ENCODE measurements at regions not wholly inside any gene's neighbourhood (a gene's known extent, or its start where the extent isn't known, plus 50 kb on each side); places are given as distances from the start of the nearest gene placed in this dataset.

GRCh38 chr6:87820343-87820984 is 118.4 kb upstream of the AKIRIN2 start:
- no peak for TF ChIP-seq CTCF (IDR thresholded peaks at IDR 0.05; ENCODE audit: borderline replicate concordance, insufficient read depth, low read depth, low read length)
- H3K4me3 ChIP-seq (ENCODE audit: low read depth, low read length), result no peak overlapping the region

GRCh38 chr6:87817183-87817582 is 115.2 kb upstream of the AKIRIN2 start:
- no peak for TF ChIP-seq CTCF (IDR thresholded peaks at IDR 0.05; ENCODE audit: borderline replicate concordance, insufficient read depth, low read depth, low read length)
- H3K4me3 ChIP-seq (ENCODE audit: low read depth, low read length), result no peak overlapping the region

GRCh38 chr6:87815449-87815848 is 113.4 kb upstream of the AKIRIN2 start:
- TF ChIP-seq CTCF (IDR thresholded peaks at IDR 0.05; ENCODE audit: borderline replicate concordance, insufficient read depth, low read depth, low read length), result no peak
- no peak overlapping the region for H3K4me3 ChIP-seq (ENCODE audit: low read depth, low read length)

- no peak overlapping the region for H3K4me3 ChIP-seq (ENCODE audit: low read depth, low read length)
- no peak for TF ChIP-seq CTCF (IDR thresholded peaks at IDR 0.05; ENCODE audit: borderline replicate concordance, insufficient read depth, low read depth, low read length)
Observed at GRCh38 chr6:87808005-87808757, 106.1 kb upstream of the AKIRIN2 start.

GRCh38 chr6:87807475-87807874 is 105.4 kb upstream of the AKIRIN2 start:
- no peak overlapping the region for H3K4me3 ChIP-seq (ENCODE audit: low read depth, low read length)
- TF ChIP-seq CTCF (IDR thresholded peaks at IDR 0.05; ENCODE audit: borderline replicate concordance, insufficient read depth, low read depth, low read length), result no peak

GRCh38 chr6:87806635-87807034 is 104.6 kb upstream of the AKIRIN2 start:
- H3K4me3 ChIP-seq (ENCODE audit: low read depth, low read length), result no peak overlapping the region
- no peak for TF ChIP-seq CTCF (IDR thresholded peaks at IDR 0.05; ENCODE audit: borderline replicate concordance, insufficient read depth, low read depth, low read length)

GRCh38 chr6:87806099-87806498 is 104.1 kb upstream of the AKIRIN2 start:
- H3K4me3 ChIP-seq (ENCODE audit: low read depth, low read length), result no peak overlapping the region
- TF ChIP-seq CTCF (IDR thresholded peaks at IDR 0.05; ENCODE audit: borderline replicate concordance, insufficient read depth, low read depth, low read length), result no peak
